GM18861 (cell line): ENCODE measurements at regions not wholly inside any gene's neighbourhood (a gene's known extent, or its start where the extent isn't known, plus 50 kb on each side); places are given as distances from the start of the nearest gene placed in this dataset.
"Not testable (repeated sequence)": the region's sequence is repeated elsewhere in the genome, so short reads cannot be mapped to it uniquely, and the experiment has no call there.

ENCODE experiments used
- ATAC-seq: cut with Tn5 transposase; IDR thresholded peaks from one replicate; pipeline ENCODE4 v1.9.1; 2021; ENCODE audit not compliant: unreplicated experiment

GRCh38 chr4:20196476-20196875, 55.2 kb upstream of the SLIT2 start:
- ATAC-seq: no peak

GRCh38 chr4:20195071-20195885, 56.4 kb upstream of the SLIT2 start:
- ATAC-seq: no peak

GRCh38 chr4:20194123-20195013, 57.3 kb upstream of the SLIT2 start:
- ATAC-seq: no peak

- ATAC-seq: no peak
Observed at GRCh38 chr4:20193141-20193936, 58.4 kb upstream of the SLIT2 start.

GRCh38 chr4:20192736-20193135, 59.0 kb upstream of the SLIT2 start:
- ATAC-seq: no peak

DNA sequence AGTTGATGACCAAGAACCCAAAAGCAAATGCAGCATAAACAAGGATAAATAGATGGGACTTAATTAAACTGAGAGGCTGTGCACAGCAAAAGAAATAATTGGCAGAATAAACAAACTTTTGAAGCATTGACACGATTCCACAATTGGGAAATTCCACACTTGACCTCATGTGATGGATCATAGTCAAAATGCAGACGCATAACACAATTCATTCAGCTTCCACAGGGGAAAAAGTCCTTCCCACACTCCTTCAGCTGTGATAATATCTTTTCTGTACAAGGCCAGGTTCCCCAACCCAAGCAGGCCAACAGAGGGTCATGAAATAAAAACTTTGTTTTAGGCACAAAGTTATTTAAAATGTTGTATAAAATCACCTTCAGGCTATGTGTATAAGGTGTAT, 66.6 kb upstream of the SLIT2 start:
- ATAC-seq: no peak

DNA sequence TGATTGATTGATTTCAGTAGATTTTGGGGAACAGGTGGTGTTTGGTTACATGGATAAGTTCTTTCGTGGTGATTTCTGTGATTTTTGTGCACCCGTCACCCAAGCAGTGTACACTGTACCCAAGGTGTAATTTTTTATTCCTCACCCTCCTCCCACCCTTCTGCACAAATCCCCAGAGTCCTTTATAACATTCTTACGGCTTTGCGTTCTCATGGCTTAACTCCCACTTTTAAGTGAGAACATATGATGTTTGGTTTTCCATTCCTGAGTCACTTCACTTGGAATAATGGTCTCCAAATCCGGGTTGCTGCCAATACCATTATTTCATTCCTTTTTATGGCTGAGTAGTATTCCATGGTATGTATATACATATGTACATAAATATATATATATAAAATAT, 68.6 kb upstream of the SLIT2 start:
- not testable (repeated sequence) for ATAC-seq

DNA sequence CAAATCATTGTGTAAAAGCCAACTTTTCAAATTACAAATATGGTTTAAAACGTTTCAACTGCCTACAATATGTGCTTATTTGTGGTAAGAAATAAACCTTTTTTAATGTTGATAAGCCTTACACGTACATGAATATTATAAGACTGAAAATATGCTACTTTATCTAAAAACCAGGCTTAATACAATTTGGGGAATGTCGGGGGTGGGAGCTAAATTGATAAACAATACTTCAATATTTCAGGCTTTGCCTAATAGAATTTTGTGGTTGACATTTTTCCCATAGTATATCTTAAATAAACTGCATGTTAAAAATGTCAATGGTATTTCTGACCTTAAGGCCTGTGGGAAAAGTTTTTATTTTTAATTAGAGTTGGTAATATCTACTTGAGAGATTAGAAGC, 69.8 kb upstream of the SLIT2 start:
- no peak for ATAC-seq

GRCh38 chr4:20180509-20180908, 71.2 kb upstream of the SLIT2 start:
- no peak for ATAC-seq

DNA sequence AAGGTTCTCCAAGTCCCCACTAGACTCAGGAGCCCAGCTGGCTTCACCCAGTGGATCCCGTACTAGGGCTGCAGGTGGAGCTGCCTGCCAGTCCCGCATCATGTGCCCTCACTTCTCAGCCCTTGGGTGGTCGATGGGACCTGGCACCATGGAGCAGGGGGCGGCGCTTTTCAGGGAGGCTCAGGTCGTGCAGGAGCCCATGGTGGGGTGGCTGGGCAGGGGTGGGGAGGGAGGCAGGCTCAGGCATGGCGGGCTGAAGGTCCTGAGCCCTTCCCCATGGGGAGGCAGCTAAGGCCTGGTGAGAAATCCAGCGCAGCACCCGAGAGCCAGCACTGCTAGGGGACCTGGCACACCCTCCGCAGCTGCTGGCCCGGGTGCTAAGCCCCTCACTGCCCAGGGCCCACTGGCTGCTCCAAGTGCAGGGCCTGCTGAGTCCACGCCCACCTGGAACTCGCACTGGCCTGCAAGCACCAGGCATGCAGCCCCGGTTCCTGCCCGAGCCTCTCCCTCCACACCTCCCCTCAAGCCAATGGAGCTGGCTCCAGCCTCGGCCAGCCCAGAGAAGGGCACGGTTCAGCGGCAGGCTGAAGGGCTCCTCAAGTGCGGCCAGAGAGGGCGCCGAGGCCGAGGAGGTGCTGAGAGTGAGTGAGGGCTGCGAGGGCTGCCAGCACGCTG, 72.7 kb upstream of the SLIT2 start:
- ATAC-seq: no peak

DNA sequence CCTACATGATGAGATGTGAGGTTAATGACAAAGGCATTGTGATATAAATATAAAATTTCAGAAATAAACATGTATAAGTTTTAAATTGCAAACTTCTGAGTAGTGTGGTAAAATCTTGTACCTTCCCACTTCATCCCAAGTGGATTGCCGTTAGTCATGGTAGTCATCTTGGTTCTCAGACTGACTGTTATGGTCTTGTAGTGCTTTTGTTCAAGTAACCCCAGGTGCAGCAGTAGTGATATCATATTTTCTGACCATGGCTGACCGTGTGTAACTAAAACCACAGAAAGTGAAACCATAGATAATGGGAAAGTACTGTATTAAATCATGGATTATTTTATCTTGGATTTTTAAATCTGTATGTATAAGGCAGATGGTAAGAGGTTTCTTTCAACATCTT, 74.8 kb upstream of the SLIT2 start:
- ATAC-seq: no peak

GRCh38 chr4:20172070-20172760, 79.5 kb upstream of the SLIT2 start:
- ATAC-seq: no peak

- ATAC-seq: no peak
Observed at GRCh38 chr4:20166544-20166943, 85.2 kb upstream of the SLIT2 start.

DNA sequence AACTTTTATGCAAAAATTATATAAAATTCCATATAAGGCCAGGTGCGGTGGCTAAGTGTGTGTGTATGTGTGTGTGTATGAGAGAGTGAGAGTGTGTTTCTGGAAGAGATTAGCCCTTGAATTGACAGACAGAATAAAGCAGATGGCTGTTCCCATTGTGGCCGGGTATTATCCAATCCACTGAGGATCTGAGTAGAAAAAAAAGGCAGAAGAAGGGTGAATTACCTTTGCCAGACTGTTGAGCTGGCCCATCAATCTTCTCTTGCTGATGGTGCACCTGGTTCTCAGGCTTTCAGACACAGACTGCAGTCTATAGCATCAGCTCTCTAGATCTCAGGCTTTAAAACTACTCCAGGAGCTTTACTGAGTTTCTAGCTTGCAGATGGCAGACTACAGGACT, 92.2 kb upstream of the SLIT2 start:
- ATAC-seq: no peak

GRCh38 chr4:20158195-20158594, 93.5 kb upstream of the SLIT2 start:
- ATAC-seq: no peak

DNA sequence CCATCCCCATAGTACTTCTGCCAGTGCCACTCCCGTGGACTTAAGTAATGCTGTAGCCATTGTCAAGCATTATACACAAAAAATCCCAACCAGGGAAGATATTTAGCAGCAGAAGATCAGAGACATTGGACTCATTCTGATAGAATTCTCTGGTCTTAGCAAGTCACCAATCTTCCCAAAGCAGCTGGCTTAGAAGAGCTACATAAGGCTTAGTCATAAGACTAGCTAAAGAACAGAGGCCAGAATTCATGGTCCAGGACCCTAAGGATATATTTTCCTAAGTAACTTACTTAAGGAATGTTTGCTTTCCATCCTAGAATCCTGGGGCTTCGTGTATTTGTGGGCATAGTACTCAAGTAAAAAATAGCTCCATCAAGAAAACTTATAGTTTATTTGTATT, 100.3 kb upstream of the SLIT2 start:
- ATAC-seq: no peak

- not testable (repeated sequence) for ATAC-seq
Observed at GRCh38 chr4:20149143-20149542, 102.6 kb upstream of the SLIT2 start.

DNA sequence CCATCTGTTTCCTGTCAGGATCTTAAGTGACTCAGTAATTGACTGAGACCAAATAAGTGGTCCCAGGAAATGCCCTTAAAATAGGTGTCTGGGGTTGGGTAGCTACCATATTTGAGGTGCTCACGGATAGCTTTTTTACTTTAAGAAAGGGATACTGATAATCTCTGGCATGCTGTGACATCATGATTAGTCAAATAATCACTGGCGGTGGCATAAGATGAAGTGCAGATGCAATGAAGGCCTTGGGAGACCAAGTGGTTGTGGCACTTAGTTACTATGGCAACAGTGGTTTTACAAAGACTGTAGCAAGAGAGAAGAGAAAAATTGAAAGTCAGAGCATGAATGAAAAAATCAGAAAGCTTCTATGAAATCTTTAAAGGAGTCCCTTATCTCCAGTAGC, 114.5 kb upstream of the SLIT2 start:
- ATAC-seq: no peak

- ATAC-seq: no peak
Observed at GRCh38 chr4:20127626-20128025, 124.1 kb upstream of the SLIT2 start.

GRCh38 chr4:20126906-20127305, 124.8 kb upstream of the SLIT2 start:
- ATAC-seq: no peak
